ENCODE measurements at regions not wholly inside any gene's neighbourhood (a gene's known extent, or its start where the extent isn't known, plus 50 kb on each side); places are given as distances from the start of the nearest gene placed in this dataset.

GRCh38 chr4:26263165-26263564 is 57.6 kb upstream of the RBPJ start:
- no peak for DNase-seq (ENCODE audit: low read depth in 1 of 2, low spot score in 1 of 2)
- Histone ChIP-seq H3K4me3 (replicated peaks; ENCODE audit: insufficient read depth, low read length) (no peak overlapping the region), H3K27me3 (ENCODE audit: insufficient read depth, poor library complexity, severe bottlenecking) (no peaks in the 10 kb centered on the region), H3K27ac (replicated peaks) (no peak overlapping the region)
- TF ChIP-seq CTCF (IDR thresholded peaks at IDR 0.05; ENCODE audit: insufficient read depth, low read length) (no peak), GABPA (IDR thresholded peaks at IDR 0.05; ENCODE audit: low read depth) (no peak), POLR2AphosphoS5 (IDR thresholded peaks at IDR 0.05; ENCODE audit: low read depth) (no peak), SPI1 (IDR thresholded peaks at IDR 0.05; ENCODE audit: borderline replicate concordance, low read depth) (no peak), REST (IDR thresholded peaks at IDR 0.05; ENCODE audit: insufficient replicate concordance, low read depth) (no peak)

- TF ChIP-seq POLR2AphosphoS5 (IDR thresholded peaks at IDR 0.05; ENCODE audit: low read depth) (no peak), CTCF (IDR thresholded peaks at IDR 0.05; ENCODE audit: insufficient read depth, low read length) (no peak), GABPA (IDR thresholded peaks at IDR 0.05; ENCODE audit: low read depth) (no peak), REST (IDR thresholded peaks at IDR 0.05; ENCODE audit: insufficient replicate concordance, low read depth) (no peak)
- Histone ChIP-seq H3K27ac (replicated peaks) (no peak overlapping the region), H3K4me3 (replicated peaks; ENCODE audit: insufficient read depth, low read length) (no peak overlapping the region), H3K27me3 (ENCODE audit: insufficient read depth, poor library complexity, severe bottlenecking) (no peaks in the 10 kb centered on the region)
- no peak for DNase-seq (ENCODE audit: low read depth in 1 of 2, low spot score in 1 of 2)
Measured at GRCh38 chr4:26264109-26264508, 56.7 kb upstream of the RBPJ start.

GRCh38 chr4:26267087-26267486 is 53.7 kb upstream of the RBPJ start:
- Histone ChIP-seq H3K27me3 (ENCODE audit: insufficient read depth, poor library complexity, severe bottlenecking) (no peaks in the 10 kb centered on the region), H3K27ac (replicated peaks) (no peak overlapping the region), H3K4me3 (replicated peaks; ENCODE audit: insufficient read depth, low read length) (no peak overlapping the region)
- TF ChIP-seq CTCF (IDR thresholded peaks at IDR 0.05; ENCODE audit: insufficient read depth, low read length) (no peak), SPI1 (IDR thresholded peaks at IDR 0.05; ENCODE audit: borderline replicate concordance, low read depth) (no peak), POLR2AphosphoS5 (IDR thresholded peaks at IDR 0.05; ENCODE audit: low read depth) (no peak), GABPA (IDR thresholded peaks at IDR 0.05; ENCODE audit: low read depth) (no peak), REST (IDR thresholded peaks at IDR 0.05; ENCODE audit: insufficient replicate concordance, low read depth) (no peak)
- no peak for DNase-seq (ENCODE audit: low read depth in 1 of 2, low spot score in 1 of 2)

Measured in HL-60 (cell line).